ENCODE measurements at regions not wholly inside any gene's neighbourhood (a gene's known extent, or its start where the extent isn't known, plus 50 kb on each side); places are given as distances from the start of the nearest gene placed in this dataset.

DNA sequence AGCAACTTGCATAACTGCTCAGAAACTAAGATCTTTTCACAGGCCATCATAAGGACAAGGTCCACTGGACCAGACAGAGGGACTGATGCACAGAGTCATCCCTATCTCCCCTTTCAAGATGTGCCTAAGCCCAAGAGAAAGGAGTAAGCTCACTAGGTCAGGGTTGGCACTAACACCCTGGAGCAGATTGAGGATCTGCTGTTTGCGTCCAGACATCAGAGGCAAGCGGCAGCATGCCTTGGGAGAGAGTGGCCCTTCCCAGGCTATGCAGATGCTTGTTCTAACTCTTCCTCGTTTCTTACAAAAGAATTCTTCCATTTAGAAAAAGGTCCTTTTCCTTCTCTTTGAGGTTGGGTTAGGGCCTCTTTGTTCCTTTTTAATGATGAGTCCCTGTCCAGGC is 187.2 kb downstream of the KCNA5 start:
- TF ChIP-seq GATA2 (IDR thresholded peaks at IDR 0.05; ENCODE audit: low read depth, low read length) (no peak), GATA3 (IDR thresholded peaks at IDR 0.05; ENCODE audit: low read depth, low read length) (no peak)
